ENCODE measurements at regions not wholly inside any gene's neighbourhood (a gene's known extent, or its start where the extent isn't known, plus 50 kb on each side); places are given as distances from the start of the nearest gene placed in this dataset.

DNA sequence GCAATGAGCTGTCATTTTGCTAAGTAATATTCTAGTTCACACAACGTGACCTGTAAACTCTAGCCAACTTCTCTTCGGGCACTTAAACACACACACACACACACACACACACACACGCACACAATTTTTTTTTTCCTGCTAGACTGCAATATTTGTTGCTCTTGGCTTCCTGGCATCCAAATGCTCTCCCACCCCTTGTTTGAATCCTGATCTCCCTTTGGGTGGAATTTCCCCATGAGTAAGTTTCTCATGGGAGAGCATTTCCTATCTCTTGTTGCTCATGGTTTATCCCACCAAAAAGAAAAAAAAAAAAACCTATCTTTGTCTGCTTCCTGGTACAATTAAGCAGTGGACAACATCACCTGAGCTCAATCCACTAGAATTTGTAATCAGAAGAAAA lies 54.7 kb upstream of the TSLP start:
- DNase-seq, result no peak

- no peak for DNase-seq
Measured at GRCh38 chr5:111017731-111018130, 53.8 kb upstream of the TSLP start.

All from NCI-H526 (cell line).